A673 (cell line): ENCODE measurements at regions not wholly inside any gene's neighbourhood (a gene's known extent, or its start where the extent isn't known, plus 50 kb on each side); places are given as distances from the start of the nearest gene placed in this dataset.

Experiments used
- EZH2 ChIP-seq: fragments of 200-600 bp; sonication (generic); IDR thresholded peaks from 2 replicates; pipeline ENCODE4 v1.6.1; 2017; ENCODE audit warnings: borderline replicate concordance, low read depth, mild to moderate bottlenecking, mixed read lengths, antibody characterized with exemption, low read length; ENCODE audit not compliant: poor library complexity, severe bottlenecking
- TF ChIP-seq, protein P1 (sequence below): fragments of 300-800, 200-600 bp; sonication (generic); conservative IDR thresholded peaks from 2 replicates; pipeline ENCODE4 v1.5.1; 2017; ENCODE audit warnings: low read depth, mild to moderate bottlenecking, antibody characterized with exemption, low read length, moderate library complexity, mixed read lengths

DNA sequence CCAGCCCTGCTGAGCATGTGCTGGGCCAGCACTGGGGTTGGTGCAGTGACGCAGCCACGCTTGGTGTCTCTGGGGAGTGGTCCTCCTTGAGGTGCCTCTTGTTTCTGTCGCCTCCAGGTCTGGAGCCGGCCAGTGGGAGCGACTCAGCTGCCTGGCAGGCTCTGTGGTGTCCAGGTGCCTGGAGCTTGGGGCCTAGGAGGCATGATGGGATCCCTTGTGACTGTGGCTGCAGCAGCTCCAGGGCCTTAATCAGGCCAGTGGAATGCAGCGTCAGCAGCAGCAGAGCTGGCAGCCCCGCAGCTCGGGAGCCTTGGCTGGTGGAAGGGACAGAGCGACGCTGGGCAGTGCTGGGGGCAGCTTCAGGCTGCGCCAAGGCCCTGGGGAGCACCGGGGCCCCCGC, 74.7 kb upstream of the CIBAR2 start:
- TF ChIP-seq, protein P1, sequence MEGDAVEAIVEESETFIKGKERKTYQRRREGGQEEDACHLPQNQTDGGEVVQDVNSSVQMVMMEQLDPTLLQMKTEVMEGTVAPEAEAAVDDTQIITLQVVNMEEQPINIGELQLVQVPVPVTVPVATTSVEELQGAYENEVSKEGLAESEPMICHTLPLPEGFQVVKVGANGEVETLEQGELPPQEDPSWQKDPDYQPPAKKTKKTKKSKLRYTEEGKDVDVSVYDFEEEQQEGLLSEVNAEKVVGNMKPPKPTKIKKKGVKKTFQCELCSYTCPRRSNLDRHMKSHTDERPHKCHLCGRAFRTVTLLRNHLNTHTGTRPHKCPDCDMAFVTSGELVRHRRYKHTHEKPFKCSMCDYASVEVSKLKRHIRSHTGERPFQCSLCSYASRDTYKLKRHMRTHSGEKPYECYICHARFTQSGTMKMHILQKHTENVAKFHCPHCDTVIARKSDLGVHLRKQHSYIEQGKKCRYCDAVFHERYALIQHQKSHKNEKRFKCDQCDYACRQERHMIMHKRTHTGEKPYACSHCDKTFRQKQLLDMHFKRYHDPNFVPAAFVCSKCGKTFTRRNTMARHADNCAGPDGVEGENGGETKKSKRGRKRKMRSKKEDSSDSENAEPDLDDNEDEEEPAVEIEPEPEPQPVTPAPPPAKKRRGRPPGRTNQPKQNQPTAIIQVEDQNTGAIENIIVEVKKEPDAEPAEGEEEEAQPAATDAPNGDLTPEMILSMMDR: no peak
- TF ChIP-seq EZH2: no peak
